NT2/D1 (cell line): ENCODE measurements at regions not wholly inside any gene's neighbourhood (a gene's known extent, or its start where the extent isn't known, plus 50 kb on each side); places are given as distances from the start of the nearest gene placed in this dataset.

Experiments used
- SUZ12 ChIP-seq: IDR thresholded peaks from 2 replicates; pipeline ENCODE4 v1.6.1; 2011; ENCODE audit not compliant: insufficient read length, insufficient read depth; ENCODE audit errors: extremely low read depth
- YY1 ChIP-seq: IDR thresholded peaks from 2 replicates; pipeline ENCODE4 v1.6.1; 2011; ENCODE audit not compliant: insufficient read length, insufficient read depth
- ZNF274 ChIP-seq: IDR thresholded peaks from 2 replicates; pipeline ENCODE4 v1.6.1; 2011; ENCODE audit warnings: mild to moderate bottlenecking, low read depth, low read length

- TF ChIP-seq ZNF274 (no peak), YY1 (no peak), SUZ12 (no peak)
Observed at GRCh38 chr10:108655057-108655456, 1268.3 kb downstream of the XPNPEP1 start.
